ENCODE measurements at regions not wholly inside any gene's neighbourhood (a gene's known extent, or its start where the extent isn't known, plus 50 kb on each side); places are given as distances from the start of the nearest gene placed in this dataset.

DNA sequence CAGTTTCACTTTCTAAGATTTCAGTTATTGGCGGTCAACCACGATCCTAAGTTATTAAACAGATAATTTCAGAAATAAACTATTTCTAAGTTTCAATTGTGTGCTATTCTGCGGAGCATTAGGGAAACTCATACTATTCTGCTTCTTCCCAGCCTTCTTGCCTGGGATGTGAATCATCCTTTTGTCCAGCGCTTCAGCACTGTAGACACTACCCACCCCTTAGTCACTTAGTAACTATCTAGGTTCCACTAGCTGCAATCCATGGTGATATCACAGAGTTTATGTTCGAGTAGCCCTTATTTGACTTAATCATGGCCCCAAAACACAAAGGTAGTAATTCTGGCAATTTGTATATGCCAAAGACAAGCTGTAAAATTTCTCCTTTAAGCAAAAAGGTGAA lies 279.9 kb upstream of the ADAMTS5 start:
- FAIRE-seq (no peak), DNase-seq (ENCODE audit: low read depth, low spot score) (no peak)
- no peaks in the 10 kb centered on the region for H3K79me2 ChIP-seq (ENCODE audit: control insufficient read depth, insufficient read depth, low read length)
- H4K20me1 ChIP-seq (ENCODE audit: control insufficient read depth, extremely low read depth, insufficient read depth, low read length), result no peaks in the 10 kb centered on the region
- no peaks in the 10 kb centered on the region for H3K27me3 ChIP-seq (ENCODE audit: control insufficient read depth, extremely low read depth, insufficient read depth, low read length)
- H2AFZ ChIP-seq (ENCODE audit: control insufficient read depth, low read length), result no peak overlapping the region
- no peaks in the 10 kb centered on the region for H3K36me3 ChIP-seq (ENCODE audit: control insufficient read depth in 2 of 2, extremely low read depth in 1 of 2, insufficient read depth in 2 of 2, low read length in 2 of 2)
- H3K4me3 ChIP-seq (ENCODE audit: control insufficient read depth in 2 of 3, extremely low read depth in 1 of 3, insufficient read depth in 2 of 3, low read depth in 1 of 3, low read length in 3 of 3), result no peak overlapping the region
- H3K9me1 ChIP-seq (ENCODE audit: control insufficient read depth, extremely low read depth, insufficient read depth, low read length), result no peaks in the 10 kb centered on the region
- no peak overlapping the region for H3K27ac ChIP-seq (ENCODE audit: control insufficient read depth, insufficient read depth, low read length)
- H3K4me2 ChIP-seq (ENCODE audit: control insufficient read depth, extremely low read depth, insufficient read depth, low read depth, low read length), result no peak overlapping the region
- dilution Hi-C loops (cut with MboI; ENCODE audit: extremely low pct_ligation_motif_present, low sequenced_read_pairs), result no loop called here
- no peaks in the 10 kb centered on the region for H3K4me1 ChIP-seq (ENCODE audit: control insufficient read depth, extremely low read depth, insufficient read depth, low read length)
- no peaks in the 10 kb centered on the region for H3K9me3 ChIP-seq (ENCODE audit: control insufficient read depth, low read depth, low read length)
- H3K9ac ChIP-seq (ENCODE audit: control insufficient read depth, extremely low read depth, insufficient read depth, low read length), result no peak overlapping the region
- TF ChIP-seq, protein P1, sequence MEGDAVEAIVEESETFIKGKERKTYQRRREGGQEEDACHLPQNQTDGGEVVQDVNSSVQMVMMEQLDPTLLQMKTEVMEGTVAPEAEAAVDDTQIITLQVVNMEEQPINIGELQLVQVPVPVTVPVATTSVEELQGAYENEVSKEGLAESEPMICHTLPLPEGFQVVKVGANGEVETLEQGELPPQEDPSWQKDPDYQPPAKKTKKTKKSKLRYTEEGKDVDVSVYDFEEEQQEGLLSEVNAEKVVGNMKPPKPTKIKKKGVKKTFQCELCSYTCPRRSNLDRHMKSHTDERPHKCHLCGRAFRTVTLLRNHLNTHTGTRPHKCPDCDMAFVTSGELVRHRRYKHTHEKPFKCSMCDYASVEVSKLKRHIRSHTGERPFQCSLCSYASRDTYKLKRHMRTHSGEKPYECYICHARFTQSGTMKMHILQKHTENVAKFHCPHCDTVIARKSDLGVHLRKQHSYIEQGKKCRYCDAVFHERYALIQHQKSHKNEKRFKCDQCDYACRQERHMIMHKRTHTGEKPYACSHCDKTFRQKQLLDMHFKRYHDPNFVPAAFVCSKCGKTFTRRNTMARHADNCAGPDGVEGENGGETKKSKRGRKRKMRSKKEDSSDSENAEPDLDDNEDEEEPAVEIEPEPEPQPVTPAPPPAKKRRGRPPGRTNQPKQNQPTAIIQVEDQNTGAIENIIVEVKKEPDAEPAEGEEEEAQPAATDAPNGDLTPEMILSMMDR (optimal IDR thresholded peaks at IDR 0.05 in 1 of 3, IDR thresholded peaks at IDR 0.05 in 1 of 3, conservative IDR thresholded peaks at IDR 0.05 in 1 of 3; ENCODE audit: extremely low read depth in 1 of 3, insufficient read depth in 2 of 3, low read length in 3 of 3), result no peak
- no peak for TF ChIP-seq EZH2 (IDR thresholded peaks at IDR 0.05; ENCODE audit: low read length)

DNA sequence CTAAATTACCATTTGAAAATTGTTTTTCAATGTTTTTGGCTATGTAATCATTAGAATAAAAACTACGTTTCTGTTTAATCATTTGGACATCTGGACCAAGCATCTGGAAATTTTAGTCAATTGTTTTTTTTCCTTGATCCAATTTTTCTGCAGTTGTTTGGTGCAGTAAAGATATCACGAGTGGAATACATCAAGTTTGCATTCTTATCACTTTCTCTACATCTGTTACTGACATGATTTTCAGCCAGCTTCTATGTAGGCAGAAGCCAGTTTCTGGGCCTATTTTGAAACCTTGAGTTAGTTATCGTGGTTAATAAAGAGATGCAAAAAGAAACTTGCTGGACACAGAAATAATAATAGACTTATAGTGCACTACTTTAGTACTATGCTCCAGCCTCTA lies 277.9 kb upstream of the ADAMTS5 start:
- Histone ChIP-seq H3K4me2 (ENCODE audit: control insufficient read depth, extremely low read depth, insufficient read depth, low read depth, low read length) (no peak overlapping the region), H3K4me3 (ENCODE audit: control insufficient read depth in 2 of 3, extremely low read depth in 1 of 3, insufficient read depth in 2 of 3, low read depth in 1 of 3, low read length in 3 of 3) (no peak overlapping the region), H3K27me3 (ENCODE audit: control insufficient read depth, extremely low read depth, insufficient read depth, low read length) (no peaks in the 10 kb centered on the region), H3K9me3 (ENCODE audit: control insufficient read depth, low read depth, low read length) (no peaks in the 10 kb centered on the region), H2AFZ (ENCODE audit: control insufficient read depth, low read length) (no peak overlapping the region), H3K27ac (ENCODE audit: control insufficient read depth, insufficient read depth, low read length) (no peak overlapping the region), H3K79me2 (ENCODE audit: control insufficient read depth, insufficient read depth, low read length) (no peaks in the 10 kb centered on the region), H3K36me3 (ENCODE audit: control insufficient read depth in 2 of 2, extremely low read depth in 1 of 2, insufficient read depth in 2 of 2, low read length in 2 of 2) (no peaks in the 10 kb centered on the region), H4K20me1 (ENCODE audit: control insufficient read depth, extremely low read depth, insufficient read depth, low read length) (no peaks in the 10 kb centered on the region), H3K9me1 (ENCODE audit: control insufficient read depth, extremely low read depth, insufficient read depth, low read length) (no peaks in the 10 kb centered on the region), H3K4me1 (ENCODE audit: control insufficient read depth, extremely low read depth, insufficient read depth, low read length) (no peaks in the 10 kb centered on the region), H3K9ac (ENCODE audit: control insufficient read depth, extremely low read depth, insufficient read depth, low read length) (no peak overlapping the region)
- FAIRE-seq, result no peak
- no peak for TF ChIP-seq EZH2 (IDR thresholded peaks at IDR 0.05; ENCODE audit: low read length)
- TF ChIP-seq, protein P1 (optimal IDR thresholded peaks at IDR 0.05 in 1 of 3, IDR thresholded peaks at IDR 0.05 in 1 of 3, conservative IDR thresholded peaks at IDR 0.05 in 1 of 3; ENCODE audit: extremely low read depth in 1 of 3, insufficient read depth in 2 of 3, low read length in 3 of 3), result no peak
- dilution Hi-C loops (cut with MboI; ENCODE audit: extremely low pct_ligation_motif_present, low sequenced_read_pairs), result no loop called here
- DNase-seq (ENCODE audit: low read depth, low spot score), result no peak
